ENCODE measurements at regions not wholly inside any gene's neighbourhood (a gene's known extent, or its start where the extent isn't known, plus 50 kb on each side); places are given as distances from the start of the nearest gene placed in this dataset.

- no peak for DNase-seq (ENCODE audit: low read depth, low spot score)
- TF ChIP-seq CTCF (conservative IDR thresholded peaks at IDR 0.05) = no peak
- peaks cover 17% of the 10 kb centered on the region for H3K4me1 Mint-ChIP-seq
- peaks cover 6% of the 10 kb centered on the region for H3K36me3 Mint-ChIP-seq (ENCODE audit: low read depth)
- H3K27ac Mint-ChIP-seq (ENCODE audit: unreplicated experiment) = peak overlapping the region; percentile 50
- H3K9me3 Mint-ChIP-seq = peaks cover 6% of the 10 kb centered on the region
- H3K4me3 Mint-ChIP-seq = peak overlapping the region; percentile 31
- no peaks in the 10 kb centered on the region for H3K27me3 Mint-ChIP-seq (ENCODE audit: low read depth)
These were observed 135.3 kb upstream of the DPT start for GRCh38 chr1:168864266-168864665.

- H3K27me3 Mint-ChIP-seq (ENCODE audit: low read depth) = no peaks in the 10 kb centered on the region
- DNase-seq (ENCODE audit: low read depth, low spot score) = no peak
- H3K36me3 Mint-ChIP-seq (ENCODE audit: low read depth) = peaks cover 6% of the 10 kb centered on the region
- H3K4me3 Mint-ChIP-seq = no peak overlapping the region
- TF ChIP-seq CTCF (conservative IDR thresholded peaks at IDR 0.05) = no peak
- peaks cover 6% of the 10 kb centered on the region for H3K9me3 Mint-ChIP-seq
- no peak overlapping the region for H3K27ac Mint-ChIP-seq (ENCODE audit: unreplicated experiment)
- peaks cover 17% of the 10 kb centered on the region for H3K4me1 Mint-ChIP-seq
These were observed 137.0 kb upstream of the DPT start for GRCh38 chr1:168865850-168866620.

- no peak for DNase-seq (ENCODE audit: low read depth, low spot score)
- TF ChIP-seq CTCF (conservative IDR thresholded peaks at IDR 0.05) = no peak
- Mint-ChIP-seq H3K36me3 (ENCODE audit: low read depth) (peaks cover 6% of the 10 kb centered on the region), H3K9me3 (peaks cover 6% of the 10 kb centered on the region), H3K27me3 (ENCODE audit: low read depth) (no peaks in the 10 kb centered on the region), H3K4me1 (peaks cover 17% of the 10 kb centered on the region), H3K4me3 (no peak overlapping the region), H3K27ac (ENCODE audit: unreplicated experiment) (no peak overlapping the region)
These were observed 139.1 kb upstream of the DPT start for GRCh38 chr1:168867941-168868634.

- no peak for TF ChIP-seq CTCF (conservative IDR thresholded peaks at IDR 0.05)
- no peaks in the 10 kb centered on the region for H3K27me3 Mint-ChIP-seq (ENCODE audit: low read depth)
- no peaks in the 10 kb centered on the region for H3K36me3 Mint-ChIP-seq (ENCODE audit: low read depth)
- H3K4me1 Mint-ChIP-seq = no peaks in the 10 kb centered on the region
- no peaks in the 10 kb centered on the region for H3K9me3 Mint-ChIP-seq
- no peak overlapping the region for H3K4me3 Mint-ChIP-seq
- no peak overlapping the region for H3K27ac Mint-ChIP-seq (ENCODE audit: unreplicated experiment)
- no peak for DNase-seq (ENCODE audit: low read depth, low spot score)
These were observed 142.5 kb upstream of the DPT start for GRCh38 chr1:168871531-168871930.

GRCh38 chr1:168875831-168876230, 146.8 kb upstream of the DPT start:
- TF ChIP-seq CTCF (conservative IDR thresholded peaks at IDR 0.05) = no peak
- no peaks in the 10 kb centered on the region for H3K4me1 Mint-ChIP-seq
- no peak for DNase-seq (ENCODE audit: low read depth, low spot score)
- H3K27me3 Mint-ChIP-seq (ENCODE audit: low read depth) = no peaks in the 10 kb centered on the region
- H3K9me3 Mint-ChIP-seq = no peaks in the 10 kb centered on the region
- no peak overlapping the region for H3K27ac Mint-ChIP-seq (ENCODE audit: unreplicated experiment)
- no peak overlapping the region for H3K4me3 Mint-ChIP-seq
- H3K36me3 Mint-ChIP-seq (ENCODE audit: low read depth) = no peaks in the 10 kb centered on the region

Data from neural crest cell (in vitro differentiated cells).